ENCODE measurements at regions not wholly inside any gene's neighbourhood (a gene's known extent, or its start where the extent isn't known, plus 50 kb on each side); places are given as distances from the start of the nearest gene placed in this dataset.

- in situ Hi-C loops (cut with HindIII; ENCODE audit: low sequenced_read_pairs): no loop called here
These were observed 408.1 kb upstream of the SLITRK1 start for GRCh38 chr13:84290386-84290785.

- in situ Hi-C loops (cut with HindIII; ENCODE audit: low sequenced_read_pairs): no loop called here
These were observed 396.9 kb upstream of the SLITRK1 start for GRCh38 chr13:84279166-84279565.

- in situ Hi-C loops (cut with HindIII; ENCODE audit: low sequenced_read_pairs): no loop called here
These were observed 390.7 kb upstream of the SLITRK1 start for GRCh38 chr13:84272877-84273562.

GRCh38 chr13:84265257-84265764, 383.0 kb upstream of the SLITRK1 start:
- in situ Hi-C loops (cut with HindIII; ENCODE audit: low sequenced_read_pairs): no loop called here

GRCh38 chr13:84263354-84264069, 381.2 kb upstream of the SLITRK1 start:
- in situ Hi-C loops (cut with HindIII; ENCODE audit: low sequenced_read_pairs): no loop called here

GRCh38 chr13:84255226-84255797, 373.0 kb upstream of the SLITRK1 start:
- in situ Hi-C loops (cut with HindIII; ENCODE audit: low sequenced_read_pairs): no loop called here

GRCh38 chr13:84249463-84249862, 367.2 kb upstream of the SLITRK1 start:
- in situ Hi-C loops (cut with HindIII; ENCODE audit: low sequenced_read_pairs): no loop called here

GRCh38 chr13:84243340-84243739, 361.1 kb upstream of the SLITRK1 start:
- in situ Hi-C loops (cut with HindIII; ENCODE audit: low sequenced_read_pairs): no loop called here

- in situ Hi-C loops (cut with HindIII; ENCODE audit: low sequenced_read_pairs): no loop called here
These were observed 356.8 kb upstream of the SLITRK1 start for GRCh38 chr13:84239032-84239431.

- in situ Hi-C loops (cut with HindIII; ENCODE audit: low sequenced_read_pairs): no loop called here
These were observed 356.1 kb upstream of the SLITRK1 start for GRCh38 chr13:84238381-84238780.

GRCh38 chr13:84237143-84237542, 354.9 kb upstream of the SLITRK1 start:
- in situ Hi-C loops (cut with HindIII; ENCODE audit: low sequenced_read_pairs): no loop called here

GRCh38 chr13:84234416-84234815, 352.1 kb upstream of the SLITRK1 start:
- in situ Hi-C loops (cut with HindIII; ENCODE audit: low sequenced_read_pairs): no loop called here

GRCh38 chr13:84230568-84230967, 348.3 kb upstream of the SLITRK1 start:
- in situ Hi-C loops (cut with HindIII; ENCODE audit: low sequenced_read_pairs): no loop called here

GRCh38 chr13:84211048-84211447, 328.8 kb upstream of the SLITRK1 start:
- in situ Hi-C loops (cut with HindIII; ENCODE audit: low sequenced_read_pairs): no loop called here

GRCh38 chr13:84208246-84208910, 326.1 kb upstream of the SLITRK1 start:
- in situ Hi-C loops (cut with HindIII; ENCODE audit: low sequenced_read_pairs): no loop called here

GRCh38 chr13:84207509-84207908, 325.2 kb upstream of the SLITRK1 start:
- in situ Hi-C loops (cut with HindIII; ENCODE audit: low sequenced_read_pairs): no loop called here

GRCh38 chr13:84200971-84201370, 318.7 kb upstream of the SLITRK1 start:
- in situ Hi-C loops (cut with HindIII; ENCODE audit: low sequenced_read_pairs): no loop called here

GRCh38 chr13:84192125-84192524, 309.9 kb upstream of the SLITRK1 start:
- in situ Hi-C loops (cut with HindIII; ENCODE audit: low sequenced_read_pairs): no loop called here

- in situ Hi-C loops (cut with HindIII; ENCODE audit: low sequenced_read_pairs): no loop called here
These were observed 308.9 kb upstream of the SLITRK1 start for GRCh38 chr13:84191139-84191538.

GRCh38 chr13:84187626-84188025, 305.4 kb upstream of the SLITRK1 start:
- in situ Hi-C loops (cut with HindIII; ENCODE audit: low sequenced_read_pairs): no loop called here

GRCh38 chr13:84139561-84140158, 257.4 kb upstream of the SLITRK1 start:
- in situ Hi-C loops (cut with HindIII; ENCODE audit: low sequenced_read_pairs): no loop called here

Data from DLD1 (cell line).